ENCODE measurements at regions not wholly inside any gene's neighbourhood (a gene's known extent, or its start where the extent isn't known, plus 50 kb on each side); places are given as distances from the start of the nearest gene placed in this dataset.
"Not testable (repeated sequence)": the region's sequence is repeated elsewhere in the genome, so short reads cannot be mapped to it uniquely, and the experiment has no call there.

- H3K9ac ChIP-seq (ENCODE audit: insufficient read length), result no peak overlapping the region
- H3K4me3 ChIP-seq, result peak overlapping the region; percentile 33; the same call in 1 of the 2 replicates
- H3K36me3 ChIP-seq (ENCODE audit: insufficient read depth, low read length), result no peaks in the 10 kb centered on the region
- no peaks in the 10 kb centered on the region for H3K9me3 ChIP-seq (ENCODE audit: low read depth, low read length)
- peak overlapping the region; percentile 89 for H3K27ac ChIP-seq
- DNase-seq (ENCODE audit: low read depth, low spot score), result no peak
- TF ChIP-seq FOXP2 (optimal IDR thresholded peaks at IDR 0.05; ENCODE audit: control extremely low read depth, extremely low read length, insufficient read depth) (no peak), EZH2 (IDR thresholded peaks at IDR 0.05) (no peak), POLR2AphosphoS5 (IDR thresholded peaks at IDR 0.05; ENCODE audit: borderline replicate concordance, low read depth, low read length) (no peak)
These were observed 172.2 kb downstream of the SH2D4B start for GRCh38 chr10:80709866-80710265.

GRCh38 chr10:80713398-80713928 is 175.8 kb downstream of the SH2D4B start:
- no peaks in the 10 kb centered on the region for H3K9me3 ChIP-seq (ENCODE audit: low read depth, low read length)
- H3K9ac ChIP-seq (ENCODE audit: insufficient read length), result no peak overlapping the region
- H3K4me3 ChIP-seq, result no peak overlapping the region
- H3K36me3 ChIP-seq (ENCODE audit: insufficient read depth, low read length), result no peaks in the 10 kb centered on the region
- TF ChIP-seq EZH2 (IDR thresholded peaks at IDR 0.05) (no peak), FOXP2 (optimal IDR thresholded peaks at IDR 0.05; ENCODE audit: control extremely low read depth, extremely low read length, insufficient read depth) (no peak), POLR2AphosphoS5 (IDR thresholded peaks at IDR 0.05; ENCODE audit: borderline replicate concordance, low read depth, low read length) (no peak)
- no peak overlapping the region for H3K27ac ChIP-seq
- no peak for DNase-seq (ENCODE audit: low read depth, low spot score)

GRCh38 chr10:80714566-80714965 is 176.9 kb downstream of the SH2D4B start:
- Histone ChIP-seq H3K27ac (no peak overlapping the region), H3K4me3 (no peak overlapping the region), H3K36me3 (ENCODE audit: insufficient read depth, low read length) (no peaks in the 10 kb centered on the region), H3K9me3 (ENCODE audit: low read depth, low read length) (no peaks in the 10 kb centered on the region), H3K9ac (ENCODE audit: insufficient read length) (no peak overlapping the region)
- TF ChIP-seq FOXP2 (optimal IDR thresholded peaks at IDR 0.05; ENCODE audit: control extremely low read depth, extremely low read length, insufficient read depth), result no peak
- no peak for TF ChIP-seq EZH2 (IDR thresholded peaks at IDR 0.05)
- no peak for TF ChIP-seq POLR2AphosphoS5 (IDR thresholded peaks at IDR 0.05; ENCODE audit: borderline replicate concordance, low read depth, low read length)
- no peak for DNase-seq (ENCODE audit: low read depth, low spot score)

GRCh38 chr10:80718024-80718423 is 180.3 kb downstream of the SH2D4B start:
- Histone ChIP-seq H3K9ac (ENCODE audit: insufficient read length) (no peak overlapping the region), H3K9me3 (ENCODE audit: low read depth, low read length) (no peaks in the 10 kb centered on the region), H3K36me3 (ENCODE audit: insufficient read depth, low read length) (no peaks in the 10 kb centered on the region), H3K4me3 (no peak overlapping the region), H3K27ac (no peak overlapping the region)
- TF ChIP-seq POLR2AphosphoS5 (IDR thresholded peaks at IDR 0.05; ENCODE audit: borderline replicate concordance, low read depth, low read length), result no peak
- TF ChIP-seq EZH2 (IDR thresholded peaks at IDR 0.05), result no peak
- no peak for TF ChIP-seq FOXP2 (optimal IDR thresholded peaks at IDR 0.05; ENCODE audit: control extremely low read depth, extremely low read length, insufficient read depth)
- no peak for DNase-seq (ENCODE audit: low read depth, low spot score)

- Histone ChIP-seq H3K4me3 (no peak overlapping the region), H3K27ac (no peak overlapping the region), H3K9ac (ENCODE audit: insufficient read length) (no peak overlapping the region), H3K36me3 (ENCODE audit: insufficient read depth, low read length) (no peaks in the 10 kb centered on the region), H3K9me3 (ENCODE audit: low read depth, low read length) (no peaks in the 10 kb centered on the region)
- no peak for TF ChIP-seq POLR2AphosphoS5 (IDR thresholded peaks at IDR 0.05; ENCODE audit: borderline replicate concordance, low read depth, low read length)
- TF ChIP-seq FOXP2 (optimal IDR thresholded peaks at IDR 0.05; ENCODE audit: control extremely low read depth, extremely low read length, insufficient read depth), result no peak
- no peak for TF ChIP-seq EZH2 (IDR thresholded peaks at IDR 0.05)
- no peak for DNase-seq (ENCODE audit: low read depth, low spot score)
These were observed 182.2 kb downstream of the SH2D4B start for GRCh38 chr10:80719935-80720334.

- Histone ChIP-seq H3K27ac (no peak overlapping the region), H3K9ac (ENCODE audit: insufficient read length) (no peak overlapping the region), H3K9me3 (ENCODE audit: low read depth, low read length) (no peaks in the 10 kb centered on the region), H3K36me3 (ENCODE audit: insufficient read depth, low read length) (no peaks in the 10 kb centered on the region), H3K4me3 (no peak overlapping the region)
- TF ChIP-seq EZH2 (IDR thresholded peaks at IDR 0.05), result no peak
- no peak for TF ChIP-seq FOXP2 (optimal IDR thresholded peaks at IDR 0.05; ENCODE audit: control extremely low read depth, extremely low read length, insufficient read depth)
- no peak for TF ChIP-seq POLR2AphosphoS5 (IDR thresholded peaks at IDR 0.05; ENCODE audit: borderline replicate concordance, low read depth, low read length)
- no peak for DNase-seq (ENCODE audit: low read depth, low spot score)
These were observed 182.8 kb downstream of the SH2D4B start for GRCh38 chr10:80720549-80720948.

GRCh38 chr10:80728354-80728753 is 190.7 kb downstream of the SH2D4B start:
- not testable (repeated sequence) for H3K9me3 ChIP-seq (ENCODE audit: low read depth, low read length); H3K4me3 ChIP-seq; H3K9ac ChIP-seq (ENCODE audit: insufficient read length); DNase-seq (ENCODE audit: low read depth, low spot score); H3K27ac ChIP-seq; H3K36me3 ChIP-seq (ENCODE audit: insufficient read depth, low read length)

GRCh38 chr10:80729896-80730295 is 192.2 kb downstream of the SH2D4B start:
- Histone ChIP-seq H3K36me3 (ENCODE audit: insufficient read depth, low read length) (no peaks in the 10 kb centered on the region), H3K9ac (ENCODE audit: insufficient read length) (no peak overlapping the region), H3K9me3 (ENCODE audit: low read depth, low read length) (no peaks in the 10 kb centered on the region), H3K27ac (no peak overlapping the region), H3K4me3 (no peak overlapping the region)
- TF ChIP-seq FOXP2 (optimal IDR thresholded peaks at IDR 0.05; ENCODE audit: control extremely low read depth, extremely low read length, insufficient read depth), result no peak
- TF ChIP-seq POLR2AphosphoS5 (IDR thresholded peaks at IDR 0.05; ENCODE audit: borderline replicate concordance, low read depth, low read length), result no peak
- no peak for TF ChIP-seq EZH2 (IDR thresholded peaks at IDR 0.05)
- no peak for DNase-seq (ENCODE audit: low read depth, low spot score)

GRCh38 chr10:80730522-80730921 is 192.8 kb downstream of the SH2D4B start:
- DNase-seq (ENCODE audit: low read depth, low spot score), result no peak
- Histone ChIP-seq H3K9ac (ENCODE audit: insufficient read length) (no peak overlapping the region), H3K36me3 (ENCODE audit: insufficient read depth, low read length) (no peaks in the 10 kb centered on the region), H3K27ac (no peak overlapping the region), H3K4me3 (no peak overlapping the region), H3K9me3 (ENCODE audit: low read depth, low read length) (no peaks in the 10 kb centered on the region)
- TF ChIP-seq POLR2AphosphoS5 (IDR thresholded peaks at IDR 0.05; ENCODE audit: borderline replicate concordance, low read depth, low read length), result no peak
- TF ChIP-seq FOXP2 (optimal IDR thresholded peaks at IDR 0.05; ENCODE audit: control extremely low read depth, extremely low read length, insufficient read depth), result no peak
- TF ChIP-seq EZH2 (IDR thresholded peaks at IDR 0.05), result no peak
